ENCODE measurements at regions not wholly inside any gene's neighbourhood (a gene's known extent, or its start where the extent isn't known, plus 50 kb on each side); places are given as distances from the start of the nearest gene placed in this dataset.
"Not testable (repeated sequence)": the region's sequence is repeated elsewhere in the genome, so short reads cannot be mapped to it uniquely, and the experiment has no call there.

- DNase-seq (ENCODE audit: low spot score): no peak
Measured at GRCh38 chr12:123061441-123062205, 81.1 kb downstream of the ARL6IP4 start.

DNA sequence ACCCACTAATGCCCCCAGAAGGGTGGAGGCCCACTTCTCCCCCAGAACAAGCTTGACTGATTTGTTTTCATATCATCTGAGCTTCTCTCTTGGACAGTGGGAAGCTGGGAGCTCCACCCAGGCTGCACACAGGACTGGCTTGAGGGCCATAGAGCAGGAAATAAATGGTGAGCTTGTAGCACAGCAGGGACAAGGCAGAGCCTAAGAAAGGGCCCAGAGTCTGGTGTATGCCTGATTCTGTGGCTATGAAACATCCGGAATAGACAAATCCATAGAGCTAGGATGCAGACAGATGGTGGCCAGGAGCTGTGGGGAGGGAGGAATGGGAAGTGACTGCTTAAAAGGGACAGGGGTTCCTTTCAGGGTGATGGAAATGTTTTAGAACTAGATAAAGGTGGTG lies 79.0 kb downstream of the ARL6IP4 start:
- DNase-seq (ENCODE audit: low spot score): no peak

- no peak for DNase-seq (ENCODE audit: low spot score)
Measured at GRCh38 chr12:123058980-123059379, 78.5 kb downstream of the ARL6IP4 start.

- DNase-seq (ENCODE audit: low spot score): no peak
Measured at GRCh38 chr12:123058481-123058880, 78.0 kb downstream of the ARL6IP4 start.

DNA sequence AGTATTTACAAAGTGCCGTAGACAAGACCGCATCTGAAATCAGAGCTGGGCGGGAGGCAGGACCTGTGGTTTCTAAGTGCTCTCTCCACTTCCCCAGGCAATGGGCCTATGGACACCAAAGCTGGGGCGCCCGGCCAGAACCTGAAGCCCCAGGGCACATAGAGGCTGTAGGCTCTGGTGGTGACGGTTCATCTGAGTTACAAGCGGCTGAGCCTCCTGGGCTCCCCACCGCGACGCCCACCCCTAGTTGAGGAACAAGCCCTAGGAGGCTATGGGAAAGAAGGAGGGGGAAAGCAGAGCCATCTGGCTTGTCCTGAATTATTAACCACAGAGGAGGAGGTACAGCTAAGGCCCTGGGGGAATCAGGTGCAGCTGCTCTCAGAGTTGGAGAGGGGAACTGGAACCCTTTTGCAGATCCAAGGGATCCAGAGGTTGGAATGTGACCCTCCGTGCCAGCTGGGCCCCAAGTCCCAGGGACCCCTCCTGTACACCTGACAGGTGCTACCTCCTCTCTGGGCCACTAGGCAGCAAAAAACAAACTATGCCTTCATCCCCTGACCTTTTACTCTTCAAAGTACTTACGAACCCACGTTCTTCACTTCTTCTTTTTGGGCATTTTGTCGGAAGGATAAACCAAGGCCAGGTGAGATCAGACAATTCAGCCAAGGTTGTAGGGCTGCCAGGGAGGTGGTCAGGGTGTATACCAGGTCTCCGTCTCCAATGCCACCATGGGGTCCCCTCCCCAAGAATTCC lies 77.2 kb downstream of the ARL6IP4 start:
- DNase-seq (ENCODE audit: low spot score): no peak

DNA sequence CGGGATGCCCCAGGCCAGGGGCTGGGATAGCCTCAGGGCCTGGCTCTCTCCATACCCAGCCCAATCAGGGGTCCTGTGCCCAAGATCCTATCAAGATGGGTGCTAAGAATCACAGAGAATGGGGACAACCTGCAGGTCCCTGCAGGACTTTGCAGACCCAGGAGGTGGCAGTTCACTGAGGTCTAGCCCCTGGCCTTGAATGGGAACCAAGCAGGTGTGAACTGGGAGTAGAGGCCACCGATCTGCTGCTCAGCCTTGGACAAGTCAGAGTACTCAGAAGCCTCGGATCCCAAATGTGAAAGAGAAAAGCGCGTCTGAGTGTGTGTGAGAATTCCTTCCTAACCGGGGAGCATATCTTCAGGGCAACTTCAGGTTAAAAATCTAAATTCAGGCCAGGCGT lies 76.2 kb downstream of the ARL6IP4 start:
- no peak for DNase-seq (ENCODE audit: low spot score)

DNA sequence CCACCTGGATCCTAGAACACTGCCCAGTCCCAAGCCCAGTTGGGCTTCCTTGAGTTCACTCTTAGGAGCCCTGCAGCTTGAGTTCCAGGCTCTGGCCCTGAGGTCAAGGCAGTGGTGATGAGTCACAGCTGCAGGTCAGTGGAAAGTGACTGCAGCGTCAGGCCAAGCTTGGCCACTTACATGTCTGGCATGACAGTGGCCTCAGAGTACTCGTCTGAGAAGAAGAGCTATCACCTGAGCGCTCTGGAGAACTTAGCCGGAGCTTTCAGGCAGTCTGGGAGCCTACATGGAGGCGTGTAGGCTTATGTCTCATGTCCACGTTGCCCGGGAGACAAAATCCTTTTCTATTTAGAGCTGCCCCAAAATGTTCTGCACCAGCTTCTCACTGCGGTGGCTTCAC lies 75.6 kb downstream of the ARL6IP4 start:
- DNase-seq (ENCODE audit: low spot score): no peak

- no peak for DNase-seq (ENCODE audit: low spot score)
Measured at GRCh38 chr12:123055281-123055766, 74.8 kb downstream of the ARL6IP4 start.

DNA sequence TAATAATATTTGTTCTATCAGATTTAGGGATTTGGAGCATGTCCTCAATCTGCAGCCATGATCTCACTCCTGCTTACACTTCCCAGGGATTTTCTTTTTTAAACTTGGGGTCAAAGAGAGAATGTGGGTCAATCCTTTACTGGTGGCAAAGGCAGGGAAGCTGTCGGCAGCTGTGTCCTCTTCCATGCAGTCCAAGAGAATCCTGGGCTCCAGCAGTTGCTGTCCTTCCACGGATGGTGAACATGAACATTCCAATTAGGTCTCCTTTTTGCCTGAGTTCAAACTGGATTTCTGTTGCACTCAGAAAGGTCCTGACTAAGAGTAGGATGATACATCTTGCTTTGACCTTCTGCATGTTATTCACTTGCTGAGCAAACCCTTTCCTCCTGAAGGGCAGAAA lies 73.9 kb downstream of the ARL6IP4 start:
- DNase-seq (ENCODE audit: low spot score): no peak

- no peak for DNase-seq (ENCODE audit: low spot score)
Measured at GRCh38 chr12:123051556-123051955, 71.1 kb downstream of the ARL6IP4 start.

- DNase-seq (ENCODE audit: low spot score): no peak
Measured at GRCh38 chr12:123050913-123051312, 70.4 kb downstream of the ARL6IP4 start.

- DNase-seq (ENCODE audit: low spot score): no peak
Measured at GRCh38 chr12:123050331-123050831, 69.9 kb downstream of the ARL6IP4 start.

GRCh38 chr12:123049398-123050240 lies 69.1 kb downstream of the ARL6IP4 start:
- no peak for DNase-seq (ENCODE audit: low spot score)

DNA sequence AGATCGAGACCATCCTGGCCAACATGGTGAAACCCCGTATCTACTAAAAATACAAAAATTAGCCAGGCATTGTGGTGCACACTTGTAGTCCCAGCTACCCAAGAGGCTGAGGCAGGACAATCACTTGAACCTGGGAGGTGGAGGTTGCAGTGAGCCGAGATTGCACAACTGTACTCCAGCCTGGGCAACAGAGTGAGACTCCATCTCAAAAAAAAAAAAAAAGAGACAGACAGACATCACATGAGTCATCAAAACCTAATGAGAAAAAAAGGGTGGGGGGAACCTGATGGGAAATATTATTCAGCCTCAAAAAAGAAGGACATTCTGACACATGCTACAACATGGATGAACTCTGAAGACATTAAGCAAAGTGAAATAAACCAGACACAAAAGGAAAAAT lies 67.4 kb downstream of the ARL6IP4 start:
- not testable (repeated sequence) for DNase-seq (ENCODE audit: low spot score)

DNA sequence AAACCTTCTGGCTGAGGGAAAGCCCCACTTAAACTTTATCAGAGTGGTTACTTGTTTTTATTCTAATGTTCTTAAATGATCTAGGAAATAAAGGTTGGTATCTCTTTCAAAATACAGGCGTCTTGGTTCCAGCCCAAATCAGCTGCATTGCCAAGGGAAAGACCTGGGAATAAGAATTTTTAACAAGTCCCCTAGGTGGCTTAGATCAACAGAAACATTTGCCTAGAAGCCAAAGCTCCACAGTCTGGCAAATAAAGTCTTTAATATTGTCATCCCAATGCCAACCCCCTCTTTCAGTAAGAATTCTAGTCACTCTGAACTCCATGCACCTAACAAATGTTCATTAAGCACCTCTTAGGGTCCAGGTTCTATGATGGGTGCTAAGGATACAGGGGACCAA lies 66.8 kb downstream of the ARL6IP4 start:
- DNase-seq (ENCODE audit: low spot score): no peak

- no peak for DNase-seq (ENCODE audit: low spot score)
Measured at GRCh38 chr12:123046431-123046830, 66.0 kb downstream of the ARL6IP4 start.

- no peak for DNase-seq (ENCODE audit: low spot score)
Measured at GRCh38 chr12:123045678-123046077, 65.2 kb downstream of the ARL6IP4 start.

- DNase-seq (ENCODE audit: low spot score): no peak
Measured at GRCh38 chr12:123044351-123044750, 63.9 kb downstream of the ARL6IP4 start.

GRCh38 chr12:123043536-123044001 lies 63.1 kb downstream of the ARL6IP4 start:
- peak; percentile 68 for DNase-seq (ENCODE audit: low spot score)

DNA sequence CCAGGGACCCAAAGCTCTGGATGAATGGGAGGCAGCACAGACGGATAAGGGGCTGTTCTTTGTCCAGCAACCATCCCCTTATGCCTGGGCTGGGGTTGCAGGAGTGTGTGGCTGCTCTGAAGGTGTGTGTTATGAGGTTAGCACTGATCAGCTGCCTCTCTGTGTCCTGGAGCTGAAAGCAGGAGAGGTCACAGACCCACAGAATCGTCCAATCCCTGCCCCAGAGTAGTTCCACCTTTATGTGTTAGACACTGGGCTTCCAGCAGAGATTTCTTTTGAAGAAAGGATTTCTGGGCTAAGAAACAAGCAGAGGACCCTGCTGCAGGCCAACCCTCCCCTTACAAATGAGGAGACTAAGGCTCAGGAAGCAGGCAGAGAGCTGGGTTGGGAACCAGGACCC lies 62.4 kb downstream of the ARL6IP4 start:
- no peak for DNase-seq (ENCODE audit: low spot score)

DNA sequence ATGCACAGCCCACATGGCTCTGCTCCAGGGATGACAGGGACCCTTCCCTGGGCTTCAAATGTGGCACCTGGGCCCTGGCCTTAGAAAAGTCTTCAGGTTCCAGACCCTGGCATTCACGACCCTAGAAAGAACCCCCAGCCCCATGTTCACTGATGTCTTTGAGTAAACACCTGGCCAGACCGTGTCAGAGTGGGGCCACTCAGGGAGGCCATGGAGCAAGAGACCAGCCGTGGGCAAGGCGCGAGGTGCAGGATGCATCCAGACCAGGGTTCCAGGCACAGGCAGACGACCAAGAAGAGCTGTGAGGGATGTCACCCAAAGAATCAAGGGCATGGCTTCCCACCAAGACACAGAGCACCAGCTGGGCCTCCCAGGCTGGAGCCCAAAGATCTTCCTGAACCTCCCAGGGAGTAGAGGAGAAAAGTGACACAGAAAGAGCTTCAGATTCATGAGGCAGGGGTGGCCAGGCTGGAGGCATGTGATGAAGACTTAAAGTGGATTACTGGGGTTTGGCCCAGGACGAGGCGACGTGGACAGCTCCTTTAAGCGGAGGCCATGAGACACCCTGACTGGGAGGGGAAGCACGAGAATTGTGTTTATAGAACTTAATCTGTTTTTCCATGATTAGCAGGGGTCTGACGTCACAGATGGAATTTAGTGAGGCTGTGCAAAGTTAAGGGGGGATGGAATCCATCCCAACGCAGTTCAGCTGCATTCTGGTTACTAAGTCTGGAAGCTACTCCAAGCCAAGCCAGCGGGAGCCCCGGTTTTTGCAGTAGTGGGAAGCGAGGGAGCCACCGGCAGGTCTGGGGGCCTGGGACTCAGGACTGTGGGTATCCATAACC lies 61.6 kb downstream of the ARL6IP4 start:
- no peak for DNase-seq (ENCODE audit: low spot score)

Data from CD4-positive, alpha-beta T cell treated with Interleukin-15 for 4 hours (primary cell).